ENCODE measurements at regions not wholly inside any gene's neighbourhood (a gene's known extent, or its start where the extent isn't known, plus 50 kb on each side); places are given as distances from the start of the nearest gene placed in this dataset.

- intact Hi-C loops (cut with micrococcal nuclease; ENCODE audit: unreplicated experiment), result no loop called here
- ATAC-seq (no peak), DNase-seq (ENCODE audit: low read depth, low spot score) (no peak)
- Histone ChIP-seq H3K9me3 (ENCODE audit: control insufficient read depth, insufficient read depth, low read depth, low read length) (no peaks in the 10 kb centered on the region), H3K4me1 (ENCODE audit: control insufficient read depth, insufficient read depth, low read length) (no peaks in the 10 kb centered on the region), H3K27ac (ENCODE audit: low read length) (no peak overlapping the region), H3K4me3 (ENCODE audit: low read depth in 2 of 2, low read length in 2 of 2) (no peak overlapping the region), H3K36me3 (ENCODE audit: control insufficient read depth, insufficient read depth, low read length) (no peaks in the 10 kb centered on the region), H3K27me3 (ENCODE audit: control insufficient read depth, insufficient read depth, low read length) (no peaks in the 10 kb centered on the region)
- no TSS peak for BruUV-seq (replicated peaks)
- no peak for TF ChIP-seq SIN3A (IDR thresholded peaks at IDR 0.05; ENCODE audit: borderline replicate concordance, insufficient read depth, low read depth, low read length)
- TF ChIP-seq TCF7L2 (IDR thresholded peaks at IDR 0.05; ENCODE audit: low read depth, low read length), result no peak
- TF ChIP-seq CTCF (IDR thresholded peaks at IDR 0.05), result no peak
- TF ChIP-seq REST (IDR thresholded peaks at IDR 0.05; ENCODE audit: insufficient read depth in 1 of 2, low read depth in 2 of 2, low read length in 1 of 2), result no peak
- TF ChIP-seq POLR2AphosphoS5 (IDR thresholded peaks at IDR 0.05; ENCODE audit: low read depth, low read length), result no peak
- in situ Hi-C loops (cut with HindIII; ENCODE audit: low pct_unique_long_range_greater_than_20kb, low sequenced_read_pairs), result no loop called here
- CTCF ChIA-PET, result no interaction called here
- POLR2A ChIA-PET, result interaction anchor here (0.7 kb wide), 1 partner anchor 748 kb away, joined by 5 read pairs; no protein-coding TSS in a partner anchor
Observed at GRCh38 chr6:113094779-113095178, 747.6 kb downstream of the RFPL4B start.

- CTCF ChIA-PET, result no interaction called here
- in situ Hi-C loops (cut with HindIII; ENCODE audit: low pct_unique_long_range_greater_than_20kb, low sequenced_read_pairs), result no loop called here
- Histone ChIP-seq H3K27me3 (ENCODE audit: control insufficient read depth, insufficient read depth, low read length) (no peaks in the 10 kb centered on the region), H3K4me3 (ENCODE audit: low read depth in 2 of 2, low read length in 2 of 2) (no peak overlapping the region), H3K9me3 (ENCODE audit: control insufficient read depth, insufficient read depth, low read depth, low read length) (0 out of 2 replicates have a peak, but pooled peaks cover 3% of the 10 kb centered on the region), H3K36me3 (ENCODE audit: control insufficient read depth, insufficient read depth, low read length) (no peaks in the 10 kb centered on the region), H3K27ac (ENCODE audit: low read length) (no peak overlapping the region), H3K4me1 (ENCODE audit: control insufficient read depth, insufficient read depth, low read length) (no peaks in the 10 kb centered on the region)
- ATAC-seq (no peak), DNase-seq (ENCODE audit: low read depth, low spot score) (no peak)
- intact Hi-C loops (cut with micrococcal nuclease; ENCODE audit: unreplicated experiment), result no loop called here
- no peak for TF ChIP-seq SIN3A (IDR thresholded peaks at IDR 0.05; ENCODE audit: borderline replicate concordance, insufficient read depth, low read depth, low read length)
- no peak for TF ChIP-seq POLR2AphosphoS5 (IDR thresholded peaks at IDR 0.05; ENCODE audit: low read depth, low read length)
- no peak for TF ChIP-seq CTCF (IDR thresholded peaks at IDR 0.05)
- no peak for TF ChIP-seq REST (IDR thresholded peaks at IDR 0.05; ENCODE audit: insufficient read depth in 1 of 2, low read depth in 2 of 2, low read length in 1 of 2)
- no peak for TF ChIP-seq TCF7L2 (IDR thresholded peaks at IDR 0.05; ENCODE audit: low read depth, low read length)
- BruUV-seq (replicated peaks), result no TSS peak
- POLR2A ChIA-PET, result no interaction called here
Observed at GRCh38 chr6:113095841-113096240, 748.7 kb downstream of the RFPL4B start.
